Heart left ventricle (tissue), 16 donors: ENCODE measurements at regions not wholly inside any gene's neighbourhood (a gene's known extent, or its start where the extent isn't known, plus 50 kb on each side); places are given as distances from the start of the nearest gene placed in this dataset.

Experiments
- ATAC-seq, 4 donors: fragments of 200-7000 bp; cut with Tn5 transposase; one replicate each; pipeline ENCODE4 v1.9.1; 2020 to 2022; ENCODE audit warnings: moderate library complexity in 4 of 4, mild to moderate bottlenecking in 3 of 4, moderate number of reproducible peaks in 1 of 4
- DNase-seq, 5 donors: peaks; one replicate each; pipeline ENCODE4 v3.0.0-alpha.2; 2020
- H3K27ac ChIP-seq, 12 donors: fragments of 200-600 bp; sonication (generic) in 4 of 12; one replicate each; pipeline versions ENCODE4 v1.5.0 to v1.8.0; 2016 to 2022; ENCODE audit warnings: mild to moderate bottlenecking in 2 of 12
- H3K27me3 ChIP-seq, 9 donors: fragments of 200-600 bp; sonication (generic) in 2 of 9; one replicate each; pipeline versions ENCODE4 v1.5.1 to v1.8.0; 2016 to 2022; ENCODE audit warnings: mild to moderate bottlenecking in 3 of 9
- H3K36me3 ChIP-seq, 9 donors: fragments of 200-600 bp; sonication (generic) in 2 of 9; one replicate each; pipeline versions ENCODE4 v1.5.0 to v1.8.0; 2018 to 2022; ENCODE audit warnings: mild to moderate bottlenecking in 2 of 9
- H3K4me1 ChIP-seq, 12 donors: fragments of 200-600 bp; sonication (generic) in 4 of 12; one replicate each; pipeline versions ENCODE4 v1.5.0 to v1.8.0; 2016 to 2022; ENCODE audit warnings: mild to moderate bottlenecking in 3 of 12
- H3K4me3 ChIP-seq, 12 donors: fragments of 200-600 bp; sonication (generic) in 4 of 12; one replicate each; pipeline versions ENCODE4 v1.5.0 to v1.8.0; 2017 to 2022; ENCODE audit warnings: mild to moderate bottlenecking in 9 of 12, moderate library complexity in 4 of 12
- H3K9me3 ChIP-seq, 12 donors: fragments of 200-600 bp; sonication (generic) in 4 of 12; one replicate each; pipeline versions ENCODE4 v1.5.0 to v1.8.0; 2016 to 2022; ENCODE audit warnings: mild to moderate bottlenecking in 1 of 12
- CTCF ChIP-seq, 12 donors: fragments of 200-600 bp; sonication (generic) in 4 of 12; IDR thresholded peaks; one replicate each; pipeline versions ENCODE4 v1.5.0 to v1.8.0; 2018 to 2022; ENCODE audit warnings: antibody characterized with exemption in 12 of 12, mild to moderate bottlenecking in 5 of 12
- POLR2A ChIP-seq, 2 donors: fragments of 450-650 bp; IDR thresholded peaks; one replicate each; pipeline ENCODE4 v1.6.1; 2017; ENCODE audit warnings: antibody characterized with exemption in 2 of 2, mild to moderate bottlenecking in 2 of 2, moderate library complexity in 2 of 2
- WGBS, 4 donors: extraction: QIAGEN DNeasy Blood & Tissue Kit in 2 of 4; methylation state at CpG; one replicate each; pipeline versions ENCODE4 v1.1.5 to v1.1.7; 2013 to 2018; 5-methylcytosine and 5-hydroxymethylcytosine counted together
- intact Hi-C, 10 donors: fragments of 100-400 bp; cut with DNase I; formaldehyde crosslinking; loops; one replicate each; pipeline versions ENCODE4 v1.11.1 to v1.14.2; 2022
- donor health status: ischemic (EF 13 %, LVEDD 7.1; RV severe dilation, severe dysfunction).
- donor health status: healthy with polysubstance abuse.
- donor health status: DM: no; HTN: yes; CAD: no.
- donor health status: DM: no; HTN: no; CAD: no.
- donor health status: ischemic (EF 25% LVEDD 6.9; RV normal size, moderate dysfunction).
- donor health status: ischemic (EF 25% LVEDD 5.7; RV mildly dilated, moderate dysfunction).
- donor health status: healthy.
- donor health status: DM: yes; HTN: yes; CAD: no.
- donor health status: ischemic (EF 35%, LVEDD 5.7; RV mildly dilated, moderate dysfunction).
- donor health status: nonischemic (EF 11% LVEDD 7.7; RV severe dilation, severe dysfunction).
- donor health status: DM: yes; HTN: yes; CAD: no.
- donor health status: PGD.
- donor health status: ischemic (EF 29% LVEDD 5.4; RV normal size, mild dysfunction).
- donor health status: nonischemic (EF 23%, LVEDD 6.1; RV moderate dilation, normal function).

DNA sequence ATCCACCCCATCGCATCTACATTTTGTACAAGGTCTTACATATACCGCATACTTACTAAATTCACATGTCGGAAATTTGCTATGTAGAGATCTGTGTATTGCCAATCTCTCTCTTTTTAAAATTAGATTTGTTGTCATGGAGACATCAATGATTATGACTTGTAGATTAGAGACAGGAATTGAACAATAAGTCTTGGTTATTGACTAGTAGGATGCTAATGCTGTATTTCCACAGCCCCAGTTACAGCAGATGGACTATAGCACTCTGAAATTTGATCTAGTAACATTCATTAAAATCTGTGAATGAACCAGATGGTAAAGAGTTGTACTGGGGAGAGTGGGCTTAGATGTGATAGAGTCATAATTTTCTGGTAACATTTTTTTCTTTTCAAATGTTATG, 805.7 kb downstream of the SLC4A3 start:
- Histone ChIP-seq H3K4me1 (no peaks in the 10 kb centered on the region), H3K4me3 (no peak overlapping the region), H3K27ac (no peak overlapping the region), H3K9me3 (no peaks in the 10 kb centered on the region), H3K36me3 (no peaks in the 10 kb centered on the region), H3K27me3 (no peaks in the 10 kb centered on the region)
- 92 to 99% (median 98%) methylated on average over 3 of the region's 3 CpGs for WGBS, 4 donors
- no peak for TF ChIP-seq POLR2A (IDR thresholded peaks at IDR 0.05)
- TF ChIP-seq CTCF (IDR thresholded peaks at IDR 0.05): no peak
- no peak for ATAC-seq
- intact Hi-C loops: no loop called here
- DNase-seq: no peak

- Histone ChIP-seq H3K27me3 (no peaks in the 10 kb centered on the region), H3K9me3 (peaks cover 0 to 3% (median 0%) of the 10 kb centered on the region in 12 donors), H3K36me3 (no peaks in the 10 kb centered on the region), H3K27ac (no peak overlapping the region), H3K4me3 (no peak overlapping the region), H3K4me1 (no peaks in the 10 kb centered on the region)
- no peak for TF ChIP-seq POLR2A (IDR thresholded peaks at IDR 0.05)
- no peak for TF ChIP-seq CTCF (IDR thresholded peaks at IDR 0.05)
- ATAC-seq: no peak
- intact Hi-C loops: no loop called here
- WGBS, 4 donors: 79 to 90% (median 85%) methylated on average over 2 of the region's 2 CpGs
- no peak for DNase-seq
Observed at GRCh38 chr2:220434385-220434784, 807.0 kb downstream of the SLC4A3 start.

GRCh38 chr2:220437938-220438337, 810.5 kb downstream of the SLC4A3 start:
- 78 to 82% (median 79%) methylated on average over 2 of the region's 2 CpGs for WGBS, 4 donors
- no peak for ATAC-seq

GRCh38 chr2:220440731-220441130, 813.3 kb downstream of the SLC4A3 start:
- DNase-seq: no peak
- Histone ChIP-seq H3K9me3 (peaks cover 0 to 3% (median 0%) of the 10 kb centered on the region in 12 donors), H3K27me3 (no peaks in the 10 kb centered on the region), H3K4me3 (no peak overlapping the region), H3K36me3 (no peaks in the 10 kb centered on the region), H3K27ac (no peak overlapping the region), H3K4me1 (no peaks in the 10 kb centered on the region)
- no peak for ATAC-seq
- intact Hi-C loops: no loop called here
- WGBS, 4 donors: 90 to 96% (median 94%) methylated on average over 2 of the region's 2 CpGs
- no peak for TF ChIP-seq CTCF (IDR thresholded peaks at IDR 0.05)
- no peak for TF ChIP-seq POLR2A (IDR thresholded peaks at IDR 0.05)

More at GRCh38 chr2:220437938-220438337, 810.5 kb downstream of the SLC4A3 start:
- intact Hi-C loops: no loop called here
- Histone ChIP-seq H3K36me3 (no peaks in the 10 kb centered on the region), H3K27ac (no peak overlapping the region), H3K4me1 (no peaks in the 10 kb centered on the region), H3K4me3 (no peak overlapping the region), H3K27me3 (no peaks in the 10 kb centered on the region), H3K9me3 (peaks cover 0 to 3% (median 0%) of the 10 kb centered on the region in 12 donors)
- no peak for DNase-seq
- TF ChIP-seq POLR2A (IDR thresholded peaks at IDR 0.05) (no peak), CTCF (IDR thresholded peaks at IDR 0.05) (no peak)
